ENCODE measurements at regions not wholly inside any gene's neighbourhood (a gene's known extent, or its start where the extent isn't known, plus 50 kb on each side); places are given as distances from the start of the nearest gene placed in this dataset.
A peak's percentile ranks its signal among the peaks of the same experiment; 100 is the strongest.

- DNase-seq (ENCODE audit: low read depth) = no peak
- H3K4me3 ChIP-seq (ENCODE audit: low read depth, low read length) = no peak overlapping the region
- TF ChIP-seq CTCF (conservative IDR thresholded peaks at IDR 0.05; ENCODE audit: low read depth, low read length) = no peak
Observed at GRCh38 chr3:64297563-64297962, 72.3 kb upstream of the PRICKLE2 start.

- no peak for TF ChIP-seq CTCF (conservative IDR thresholded peaks at IDR 0.05; ENCODE audit: low read depth, low read length)
- peak; percentile 92 for DNase-seq (ENCODE audit: low read depth)
- no peak overlapping the region for H3K4me3 ChIP-seq (ENCODE audit: low read depth, low read length)
Observed at GRCh38 chr3:64295594-64295993, 70.3 kb upstream of the PRICKLE2 start.

GRCh38 chr3:64294771-64295170, 69.5 kb upstream of the PRICKLE2 start:
- no peak overlapping the region for H3K4me3 ChIP-seq (ENCODE audit: low read depth, low read length)
- no peak for TF ChIP-seq CTCF (conservative IDR thresholded peaks at IDR 0.05; ENCODE audit: low read depth, low read length)
- no peak for DNase-seq (ENCODE audit: low read depth)

- no peak for TF ChIP-seq CTCF (conservative IDR thresholded peaks at IDR 0.05; ENCODE audit: low read depth, low read length)
- DNase-seq (ENCODE audit: low read depth) = no peak
Observed at GRCh38 chr3:64293121-64293520, 67.9 kb upstream of the PRICKLE2 start.

GRCh38 chr3:64291956-64292355, 66.7 kb upstream of the PRICKLE2 start:
- peak; percentile 81 for DNase-seq (ENCODE audit: low read depth)
- TF ChIP-seq CTCF (conservative IDR thresholded peaks at IDR 0.05; ENCODE audit: low read depth, low read length) = no peak
- no peak overlapping the region for H3K4me3 ChIP-seq (ENCODE audit: low read depth, low read length)

More at GRCh38 chr3:64293121-64293520, 67.9 kb upstream of the PRICKLE2 start:
- no peak overlapping the region for H3K4me3 ChIP-seq (ENCODE audit: low read depth, low read length)

- TF ChIP-seq CTCF (conservative IDR thresholded peaks at IDR 0.05; ENCODE audit: low read depth, low read length) = no peak
- peak; percentile 86 for DNase-seq (ENCODE audit: low read depth)
- H3K4me3 ChIP-seq (ENCODE audit: low read depth, low read length) = no peak overlapping the region
Observed at GRCh38 chr3:64291345-64291744, 66.1 kb upstream of the PRICKLE2 start.

GRCh38 chr3:64290864-64291263, 65.6 kb upstream of the PRICKLE2 start:
- no peak overlapping the region for H3K4me3 ChIP-seq (ENCODE audit: low read depth, low read length)
- no peak for TF ChIP-seq CTCF (conservative IDR thresholded peaks at IDR 0.05; ENCODE audit: low read depth, low read length)
- no peak for DNase-seq (ENCODE audit: low read depth)
